HCT116 (cell line): ENCODE measurements at regions not wholly inside any gene's neighbourhood (a gene's known extent, or its start where the extent isn't known, plus 50 kb on each side); places are given as distances from the start of the nearest gene placed in this dataset.

Experiments
- ATAC-seq: fragments of 200-7000 bp; cut with Tn5 transposase; 2 replicates; pipeline ENCODE4 v1.9.1; 2020; ENCODE audit warnings: mild to moderate bottlenecking, moderate library complexity
- BruUV-seq: library from RNA; stranded (reverse); fragments of 400-500 nt; replicated peaks from 2 replicates; lab custom pipeline; 2021; lab: Mats Ljungman, UMichigan
- CTCF ChIA-PET: fragments of 300-600 bp; sonication (Branson Sonifier 250); formaldehyde crosslinking; loops from one replicate; lab custom pipeline; 2021; ENCODE audit warnings: antibody characterized with exemption; lab: Charles Lee
- POLR2A ChIA-PET: fragments of 300-600, 350-600 bp; sonication (Branson Sonifier 250); formaldehyde crosslinking; loops from one replicate; lab custom pipeline; 2021; ENCODE audit warnings: antibody characterized with exemption; lab: Charles Lee
- RAD21 ChIA-PET, 2 experiments: fragments of 300-600 bp; sonication (Branson Sonifier 250); formaldehyde crosslinking; loops; one replicate each; lab custom pipeline; 2023; ENCODE audit warnings: low total read pairs in 2 of 2; ENCODE audit not compliant: uncharacterized antibody in 2 of 2, unreplicated experiment in 2 of 2, low non-redundant PET in 1 of 2; lab: Charles Lee
- DNase-seq: peaks from one replicate; pipeline ENCODE4 v3.0.0-alpha.2; 2010; ENCODE audit warnings: low read depth, low spot score
- H2AFZ ChIP-seq: fragments of 200-600 bp; shearing (Covaris generic), sonication (generic); 2 replicates; pipeline ENCODE4 v1.6.1; 2017; ENCODE audit warnings: low read depth, mixed run types, mixed read lengths, antibody characterized with exemption, low read length; ENCODE audit not compliant: poor library complexity, severe bottlenecking
- H3K27ac ChIP-seq: 2 replicates; pipeline ENCODE4 v1.5.1; 2012; ENCODE audit warnings: low read depth, low read length
- H3K27me3 ChIP-seq: fragments of 200-600 bp; sonication (generic); 2 replicates; pipeline ENCODE4 v1.6.1; 2016; ENCODE audit warnings: mixed run types, low read length, mixed read lengths; ENCODE audit not compliant: insufficient read depth
- H3K36me3 ChIP-seq, 2 experiments: fragments of 200-500 bp in 1 of 2; fragments of 200-600 bp in 1 of 2; sonication (Bioruptor generic) in 1 of 2; sonication (generic) in 1 of 2; 2 replicates each; pipeline versions ENCODE4 v1.5.1 to v1.6.1; 2014 to 2016; ENCODE audit warnings: low read length in 2 of 2, inconsistent platforms in 1 of 2, mixed read lengths in 1 of 2, mixed run types in 1 of 2; ENCODE audit not compliant: insufficient read depth in 2 of 2, control insufficient read depth in 1 of 2
- H3K4me1 ChIP-seq, 2 experiments: fragments of 200-600 bp in 1 of 2; sonication (generic) in 1 of 2; 2 replicates each; pipeline versions ENCODE4 v1.5.1 to v1.6.1; 2012 to 2017; ENCODE audit warnings: low read length in 2 of 2, inconsistent platforms in 1 of 2, mild to moderate bottlenecking in 1 of 2, mixed read lengths in 1 of 2, mixed run types in 1 of 2, moderate library complexity in 1 of 2; ENCODE audit not compliant: insufficient read depth in 2 of 2, control insufficient read depth in 1 of 2
- H3K4me2 ChIP-seq: fragments of 200-600 bp; sonication (generic); 2 replicates; pipeline ENCODE4 v1.6.1; 2017; ENCODE audit warnings: mixed run types, low read length, mixed read lengths
- H3K4me3 ChIP-seq, 2 experiments: fragments of 200-600 bp in 1 of 2; sonication (generic) in 1 of 2; replicated peaks in 1 of 2; 2 replicates each; pipeline ENCODE4 v1.5.1; 2011 to 2016; ENCODE audit warnings: low read length in 2 of 2, control low read depth in 1 of 2, low read depth in 1 of 2, mild to moderate bottlenecking in 1 of 2, mixed read lengths in 1 of 2, mixed run types in 1 of 2
- H3K79me2 ChIP-seq: fragments of 200-600 bp; sonication (generic); 2 replicates; pipeline ENCODE4 v1.6.1; 2017; ENCODE audit warnings: mild to moderate bottlenecking, mixed run types, low read length, moderate library complexity, mixed read lengths; ENCODE audit not compliant: insufficient read depth
- H3K9ac ChIP-seq: fragments of 200-600 bp; sonication (generic); 2 replicates; pipeline ENCODE4 v1.6.1; 2016; ENCODE audit warnings: low read length, mixed read lengths
- H3K9me2 ChIP-seq: fragments of 200-600 bp; sonication (generic), shearing (Covaris generic); 2 replicates; pipeline ENCODE4 v1.6.1; 2017; ENCODE audit warnings: mixed run types, mild to moderate bottlenecking, moderate library complexity; ENCODE audit not compliant: insufficient read depth
- H3K9me3 ChIP-seq, 2 experiments: fragments of 200-500 bp in 1 of 2; fragments of 200-600 bp in 1 of 2; sonication (Bioruptor generic) in 1 of 2; sonication (generic) in 1 of 2; 2 replicates each; pipeline ENCODE4 v1.6.1; 2014 to 2017; ENCODE audit warnings: low read length in 2 of 2, mixed read lengths in 2 of 2, inconsistent platforms in 1 of 2, low read depth in 1 of 2, mild to moderate bottlenecking in 1 of 2, mixed run types in 1 of 2, moderate library complexity in 1 of 2; ENCODE audit not compliant: control insufficient read depth in 1 of 2, insufficient read depth in 1 of 2
- H4K20me1 ChIP-seq: fragments of 200-600 bp; sonication (generic), shearing (Covaris generic); 2 replicates; pipeline ENCODE4 v1.6.1; 2017; ENCODE audit warnings: mixed run types, mild to moderate bottlenecking, moderate library complexity; ENCODE audit not compliant: insufficient read depth
- CBX3 ChIP-seq: IDR thresholded peaks from 2 replicates; pipeline ENCODE4 v1.6.1; 2012; ENCODE audit warnings: low read depth
- CEBPB ChIP-seq: IDR thresholded peaks from 2 replicates; pipeline ENCODE4 v1.6.1; 2012; ENCODE audit warnings: low read depth
- EGR1 ChIP-seq: IDR thresholded peaks from 2 replicates; pipeline ENCODE4 v1.6.1; 2012; ENCODE audit warnings: low read depth
- ELF1 ChIP-seq: IDR thresholded peaks from 2 replicates; pipeline ENCODE4 v1.6.1; 2012; ENCODE audit warnings: low read depth, borderline replicate concordance
- EZH2phosphoT487 ChIP-seq: fragments of 200-600 bp; IDR thresholded peaks from 2 replicates; pipeline ENCODE4 v1.6.1; 2018; ENCODE audit warnings: antibody characterized with exemption, borderline replicate concordance
- FOSL1 ChIP-seq: IDR thresholded peaks from 2 replicates; pipeline ENCODE4 v1.6.1; 2012; ENCODE audit warnings: low read depth
- JUND ChIP-seq: IDR thresholded peaks from 2 replicates; pipeline ENCODE4 v1.6.1; 2012
- POLR2AphosphoS5 ChIP-seq: IDR thresholded peaks from 2 replicates; pipeline ENCODE4 v1.6.1; 2011; ENCODE audit warnings: mild to moderate bottlenecking, low read depth, low read length, moderate library complexity
- RAD21 ChIP-seq: IDR thresholded peaks from 2 replicates; pipeline ENCODE4 v1.6.1; 2012; ENCODE audit warnings: low read depth, mild to moderate bottlenecking
- SIN3A ChIP-seq: IDR thresholded peaks from 2 replicates; pipeline ENCODE4 v1.6.1; 2012; ENCODE audit warnings: low read depth
- SP1 ChIP-seq: IDR thresholded peaks from 2 replicates; pipeline ENCODE4 v1.6.1; 2012; ENCODE audit warnings: low read depth
- TCF7L2 ChIP-seq: IDR thresholded peaks from 2 replicates; pipeline ENCODE4 v1.7.0; 2011; ENCODE audit warnings: borderline replicate concordance, inconsistent platforms; ENCODE audit not compliant: insufficient read depth, insufficient read length; ENCODE audit errors: extremely low read depth
- YY1 ChIP-seq: IDR thresholded peaks from 2 replicates; pipeline ENCODE4 v1.6.1; 2011; ENCODE audit warnings: low read length, low read depth, moderate library complexity, mild to moderate bottlenecking; ENCODE audit not compliant: insufficient replicate concordance; ENCODE audit errors: extremely low read depth
- ZFX ChIP-seq: fragments of 450-650 bp; IDR thresholded peaks from 2 replicates; pipeline ENCODE4 v1.6.1; 2017
- ZNF274 ChIP-seq: fragments of 200-500 bp; sonication (Bioruptor generic); IDR thresholded peaks from 2 replicates; pipeline ENCODE4 v1.6.1; 2014; ENCODE audit warnings: mild to moderate bottlenecking, low read depth, low read length, inconsistent platforms
- intact Hi-C: fragments of 100-400 bp; cut with micrococcal nuclease; formaldehyde crosslinking; loops from 2 replicates; pipeline ENCODE4 v1.10.0; 2022
- TF ChIP-seq, protein P1 (sequence below): IDR thresholded peaks from 2 replicates; pipeline ENCODE4 v1.6.1; 2012
- TF ChIP-seq, protein P2 (sequence below): IDR thresholded peaks from 2 replicates; pipeline ENCODE4 v1.6.1; 2012; ENCODE audit warnings: low read depth
- TF ChIP-seq, protein P3 (sequence below): IDR thresholded peaks from 2 replicates; pipeline ENCODE4 v1.6.1; 2012
- TF ChIP-seq, protein P4 (sequence below), 3 experiments: fragments of 200-600 bp in 1 of 3; sonication (generic) in 1 of 3; IDR thresholded peaks in 2 of 3; conservative IDR thresholded peaks in 1 of 3; 2 replicates each; pipeline ENCODE4 v1.5.1; 2012 to 2017; ENCODE audit warnings: low read depth in 2 of 3, low read length in 2 of 3, antibody characterized with exemption in 1 of 3, borderline replicate concordance in 1 of 3, control low read depth in 1 of 3, mild to moderate bottlenecking in 1 of 3, mixed read lengths in 1 of 3, mixed run types in 1 of 3, moderate library complexity in 1 of 3; ENCODE audit not compliant: insufficient read depth in 1 of 3

DNA sequence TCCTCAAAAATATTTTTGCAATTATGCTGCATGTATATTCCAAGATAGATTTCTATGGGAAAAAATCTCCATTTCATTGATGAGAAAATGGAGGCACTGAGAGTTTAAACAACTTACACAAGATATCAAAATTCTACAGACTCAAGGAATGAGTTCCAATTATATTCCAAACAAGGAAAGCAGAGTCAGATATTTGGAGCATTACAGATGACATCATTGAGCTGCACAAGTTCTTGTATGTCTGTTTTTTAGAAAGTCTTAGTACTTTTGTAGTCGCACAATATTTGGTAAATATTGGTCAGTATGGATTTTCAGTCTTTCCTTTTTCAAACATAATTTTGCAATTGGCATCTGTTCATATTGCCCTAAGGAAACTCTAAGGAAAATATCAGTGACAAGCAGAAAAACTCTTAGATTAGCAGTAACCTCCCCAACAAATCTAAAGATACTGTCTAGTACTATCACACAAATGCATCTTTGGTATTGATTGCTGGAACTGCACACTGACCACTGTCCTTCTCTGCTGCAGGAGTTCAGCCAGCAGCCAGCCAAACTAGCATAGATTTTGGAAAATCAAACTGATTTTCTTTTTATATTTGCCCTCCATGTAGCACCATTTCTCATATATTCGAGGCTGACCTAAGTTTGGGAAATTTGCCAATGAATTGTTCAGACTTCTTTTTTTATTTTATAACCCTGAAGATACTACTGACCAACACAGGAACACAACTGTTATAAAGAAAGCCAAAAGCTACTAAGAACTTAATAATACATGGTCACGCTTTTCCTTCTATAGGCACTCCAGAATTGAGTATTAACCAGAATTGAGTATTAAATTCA, 51.7 kb upstream of the TBX18 start:
- DNase-seq (no peak), ATAC-seq (no peak)
- Histone ChIP-seq H3K9ac (no peak overlapping the region), H3K27me3 (no peaks in the 10 kb centered on the region), H3K4me1 (peaks cover 0 to 8% of the 10 kb centered on the region in 2 experiments; a peak in 2 of 4 replicates), H3K9me3 (no peaks in the 10 kb centered on the region), H3K79me2 (no peaks in the 10 kb centered on the region), H2AFZ (no peak overlapping the region), H4K20me1 (no peaks in the 10 kb centered on the region), H3K4me3 (no peak overlapping the region), H3K36me3 (no peaks in the 10 kb centered on the region), H3K27ac (no peak overlapping the region), H3K4me2 (no peak overlapping the region), H3K9me2 (no peaks in the 10 kb centered on the region)
- no TSS peak for BruUV-seq
- ChIA-PET CTCF (no interaction called here), RAD21 (no interaction called here), POLR2A (no interaction called here)
- intact Hi-C loops = no loop called here
- TF ChIP-seq, protein P1, sequence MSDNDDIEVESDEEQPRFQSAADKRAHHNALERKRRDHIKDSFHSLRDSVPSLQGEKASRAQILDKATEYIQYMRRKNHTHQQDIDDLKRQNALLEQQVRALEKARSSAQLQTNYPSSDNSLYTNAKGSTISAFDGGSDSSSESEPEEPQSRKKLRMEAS = no peak
- no peak for TF ChIP-seq TCF7L2
- no peak for TF ChIP-seq ELF1
- no peak for TF ChIP-seq ZNF274
- TF ChIP-seq POLR2AphosphoS5 = no peak
- TF ChIP-seq, protein P2, sequence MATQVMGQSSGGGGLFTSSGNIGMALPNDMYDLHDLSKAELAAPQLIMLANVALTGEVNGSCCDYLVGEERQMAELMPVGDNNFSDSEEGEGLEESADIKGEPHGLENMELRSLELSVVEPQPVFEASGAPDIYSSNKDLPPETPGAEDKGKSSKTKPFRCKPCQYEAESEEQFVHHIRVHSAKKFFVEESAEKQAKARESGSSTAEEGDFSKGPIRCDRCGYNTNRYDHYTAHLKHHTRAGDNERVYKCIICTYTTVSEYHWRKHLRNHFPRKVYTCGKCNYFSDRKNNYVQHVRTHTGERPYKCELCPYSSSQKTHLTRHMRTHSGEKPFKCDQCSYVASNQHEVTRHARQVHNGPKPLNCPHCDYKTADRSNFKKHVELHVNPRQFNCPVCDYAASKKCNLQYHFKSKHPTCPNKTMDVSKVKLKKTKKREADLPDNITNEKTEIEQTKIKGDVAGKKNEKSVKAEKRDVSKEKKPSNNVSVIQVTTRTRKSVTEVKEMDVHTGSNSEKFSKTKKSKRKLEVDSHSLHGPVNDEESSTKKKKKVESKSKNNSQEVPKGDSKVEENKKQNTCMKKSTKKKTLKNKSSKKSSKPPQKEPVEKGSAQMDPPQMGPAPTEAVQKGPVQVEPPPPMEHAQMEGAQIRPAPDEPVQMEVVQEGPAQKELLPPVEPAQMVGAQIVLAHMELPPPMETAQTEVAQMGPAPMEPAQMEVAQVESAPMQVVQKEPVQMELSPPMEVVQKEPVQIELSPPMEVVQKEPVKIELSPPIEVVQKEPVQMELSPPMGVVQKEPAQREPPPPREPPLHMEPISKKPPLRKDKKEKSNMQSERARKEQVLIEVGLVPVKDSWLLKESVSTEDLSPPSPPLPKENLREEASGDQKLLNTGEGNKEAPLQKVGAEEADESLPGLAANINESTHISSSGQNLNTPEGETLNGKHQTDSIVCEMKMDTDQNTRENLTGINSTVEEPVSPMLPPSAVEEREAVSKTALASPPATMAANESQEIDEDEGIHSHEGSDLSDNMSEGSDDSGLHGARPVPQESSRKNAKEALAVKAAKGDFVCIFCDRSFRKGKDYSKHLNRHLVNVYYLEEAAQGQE = no peak
- TF ChIP-seq SP1 = no peak
- TF ChIP-seq, protein P3, sequence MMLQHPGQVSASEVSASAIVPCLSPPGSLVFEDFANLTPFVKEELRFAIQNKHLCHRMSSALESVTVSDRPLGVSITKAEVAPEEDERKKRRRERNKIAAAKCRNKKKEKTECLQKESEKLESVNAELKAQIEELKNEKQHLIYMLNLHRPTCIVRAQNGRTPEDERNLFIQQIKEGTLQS = no peak
- TF ChIP-seq FOSL1 = no peak
- TF ChIP-seq CBX3 = no peak
- TF ChIP-seq JUND = no peak
- no peak for TF ChIP-seq ZFX
- TF ChIP-seq EGR1 = no peak
- TF ChIP-seq, protein P4, sequence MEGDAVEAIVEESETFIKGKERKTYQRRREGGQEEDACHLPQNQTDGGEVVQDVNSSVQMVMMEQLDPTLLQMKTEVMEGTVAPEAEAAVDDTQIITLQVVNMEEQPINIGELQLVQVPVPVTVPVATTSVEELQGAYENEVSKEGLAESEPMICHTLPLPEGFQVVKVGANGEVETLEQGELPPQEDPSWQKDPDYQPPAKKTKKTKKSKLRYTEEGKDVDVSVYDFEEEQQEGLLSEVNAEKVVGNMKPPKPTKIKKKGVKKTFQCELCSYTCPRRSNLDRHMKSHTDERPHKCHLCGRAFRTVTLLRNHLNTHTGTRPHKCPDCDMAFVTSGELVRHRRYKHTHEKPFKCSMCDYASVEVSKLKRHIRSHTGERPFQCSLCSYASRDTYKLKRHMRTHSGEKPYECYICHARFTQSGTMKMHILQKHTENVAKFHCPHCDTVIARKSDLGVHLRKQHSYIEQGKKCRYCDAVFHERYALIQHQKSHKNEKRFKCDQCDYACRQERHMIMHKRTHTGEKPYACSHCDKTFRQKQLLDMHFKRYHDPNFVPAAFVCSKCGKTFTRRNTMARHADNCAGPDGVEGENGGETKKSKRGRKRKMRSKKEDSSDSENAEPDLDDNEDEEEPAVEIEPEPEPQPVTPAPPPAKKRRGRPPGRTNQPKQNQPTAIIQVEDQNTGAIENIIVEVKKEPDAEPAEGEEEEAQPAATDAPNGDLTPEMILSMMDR (IDR thresholded peaks at IDR 0.05 in 2 of 3, conservative IDR thresholded peaks at IDR 0.05 in 1 of 3; ENCODE audit: borderline replicate concordance in 1 of 3, insufficient read depth in 1 of 3, low read depth in 2 of 3, low read length in 2 of 3) = no peak
- no peak for TF ChIP-seq EZH2phosphoT487
- TF ChIP-seq RAD21 = no peak
- TF ChIP-seq YY1 = no peak
- TF ChIP-seq SIN3A = no peak
- TF ChIP-seq CEBPB = no peak
